Islet of Langerhans (tissue), 1 donor: ENCODE measurements at regions not wholly inside any gene's neighbourhood (a gene's known extent, or its start where the extent isn't known, plus 50 kb on each side); places are given as distances from the start of the nearest gene placed in this dataset.
"Not testable (repeated sequence)": the region's sequence is repeated elsewhere in the genome, so short reads cannot be mapped to it uniquely, and the experiment has no call there.

Experiments
- FAIRE-seq: peaks from one replicate; lab custom pipeline; 2011; peaks lifted over from hg19 to GRCh38; lab: Jason Lieb, UNC

- no peak for FAIRE-seq
Observed at GRCh38 chr1:219726480-219727272, 113.8 kb upstream of the ZC3H11B start.

- FAIRE-seq, result no peak
Observed at GRCh38 chr1:219724440-219724839, 111.5 kb upstream of the ZC3H11B start.

- no peak for FAIRE-seq
Observed at GRCh38 chr1:219717536-219717935, 104.6 kb upstream of the ZC3H11B start.

GRCh38 chr1:219716611-219717114 is 103.8 kb upstream of the ZC3H11B start:
- no peak for FAIRE-seq

GRCh38 chr1:219713981-219714381 is 101.1 kb upstream of the ZC3H11B start:
- FAIRE-seq, result no peak

GRCh38 chr1:219712506-219712905 is 99.6 kb upstream of the ZC3H11B start:
- FAIRE-seq, result no peak

GRCh38 chr1:219710529-219711194 is 97.8 kb upstream of the ZC3H11B start:
- no peak for FAIRE-seq

- no peak for FAIRE-seq
Observed at GRCh38 chr1:219708919-219709543, 96.1 kb upstream of the ZC3H11B start.

GRCh38 chr1:219707885-219708284 is 95.0 kb upstream of the ZC3H11B start:
- FAIRE-seq, result not testable (repeated sequence)

- FAIRE-seq, result not testable (repeated sequence)
Observed at GRCh38 chr1:219704331-219704730, 91.4 kb upstream of the ZC3H11B start.

- FAIRE-seq, result no peak
Observed at GRCh38 chr1:219703368-219703639, 90.4 kb upstream of the ZC3H11B start.

GRCh38 chr1:219701476-219701875 is 88.6 kb upstream of the ZC3H11B start:
- no peak for FAIRE-seq

- FAIRE-seq, result no peak
Observed at GRCh38 chr1:219699870-219700269, 87.0 kb upstream of the ZC3H11B start.

- FAIRE-seq, result no peak
Observed at GRCh38 chr1:219697682-219698081, 84.8 kb upstream of the ZC3H11B start.

- no peak for FAIRE-seq
Observed at GRCh38 chr1:219692981-219693380, 80.1 kb upstream of the ZC3H11B start.

GRCh38 chr1:219689774-219690173 is 76.9 kb upstream of the ZC3H11B start:
- FAIRE-seq, result no peak

GRCh38 chr1:219687779-219688178 is 74.9 kb upstream of the ZC3H11B start:
- FAIRE-seq, result no peak

- FAIRE-seq, result no peak
Observed at GRCh38 chr1:219686171-219686570, 73.3 kb upstream of the ZC3H11B start.

GRCh38 chr1:219682788-219683187 is 69.9 kb upstream of the ZC3H11B start:
- FAIRE-seq, result no peak

- FAIRE-seq, result no peak
Observed at GRCh38 chr1:219681876-219682275, 69.0 kb upstream of the ZC3H11B start.

GRCh38 chr1:219676012-219676765 is 63.3 kb upstream of the ZC3H11B start:
- FAIRE-seq, result no peak

- FAIRE-seq, result no peak
Observed at GRCh38 chr1:219670426-219671149, 57.7 kb upstream of the ZC3H11B start.
